ENCODE measurements at regions not wholly inside any gene's neighbourhood (a gene's known extent, or its start where the extent isn't known, plus 50 kb on each side); places are given as distances from the start of the nearest gene placed in this dataset.
"Not testable (repeated sequence)": the region's sequence is repeated elsewhere in the genome, so short reads cannot be mapped to it uniquely, and the experiment has no call there.

DNA sequence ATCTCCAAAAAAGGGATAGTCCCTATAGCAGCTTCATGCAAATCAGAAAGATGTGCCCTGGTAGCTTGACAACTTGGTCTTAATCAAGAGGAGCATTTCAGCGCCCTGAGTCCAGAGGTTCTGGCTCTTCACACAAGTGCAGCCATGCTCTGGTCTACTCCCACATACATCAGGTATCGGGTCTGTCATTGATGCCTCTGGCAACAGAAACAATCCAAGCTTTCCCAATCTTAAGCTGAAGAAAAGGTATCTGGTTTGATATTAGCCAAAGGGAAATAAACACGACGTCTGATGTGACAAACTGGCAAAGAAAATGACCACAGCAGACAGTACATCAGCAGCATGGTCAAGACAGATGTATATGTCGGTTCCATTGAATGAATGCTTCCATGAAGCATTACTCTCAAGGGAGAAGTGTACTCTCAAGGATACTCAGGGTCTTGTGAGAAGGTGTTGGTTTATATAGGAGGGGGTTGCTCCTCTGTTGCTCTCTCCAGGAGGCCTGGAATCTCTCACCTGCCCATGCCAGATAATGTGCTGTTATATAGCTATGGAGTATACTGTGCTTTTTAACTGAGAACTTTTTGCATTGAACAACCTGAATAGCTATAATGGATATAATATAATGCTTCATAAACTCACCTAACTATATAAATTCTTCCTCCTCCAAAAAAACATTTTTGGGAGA, 879.6 kb upstream of the PCDH10 start:
- DNase-seq, result no peak

DNA sequence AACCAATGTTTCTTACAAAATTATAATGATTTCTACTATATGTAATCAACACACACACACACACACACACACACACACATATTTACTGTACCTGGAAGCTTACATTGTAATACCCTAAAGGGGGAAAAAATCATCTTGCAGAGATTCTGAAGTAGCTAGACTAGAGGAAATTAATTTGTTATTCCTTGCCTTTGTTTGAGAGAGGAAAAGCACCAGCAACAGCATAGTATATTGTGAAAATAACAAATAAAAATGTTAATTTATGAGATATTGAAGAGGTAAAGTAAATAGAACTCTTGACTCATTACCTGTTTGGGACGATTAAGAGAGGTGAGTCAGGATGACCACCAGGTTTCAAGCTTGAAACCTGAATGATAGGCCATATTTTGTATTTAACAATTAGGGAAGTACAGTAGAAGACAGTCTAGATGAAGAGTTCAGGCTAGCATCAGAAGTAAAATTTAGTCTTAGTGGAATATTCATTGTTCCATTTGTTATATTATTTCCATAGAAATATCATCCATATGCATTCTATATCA, 873.4 kb upstream of the PCDH10 start:
- DNase-seq, result no peak

DNA sequence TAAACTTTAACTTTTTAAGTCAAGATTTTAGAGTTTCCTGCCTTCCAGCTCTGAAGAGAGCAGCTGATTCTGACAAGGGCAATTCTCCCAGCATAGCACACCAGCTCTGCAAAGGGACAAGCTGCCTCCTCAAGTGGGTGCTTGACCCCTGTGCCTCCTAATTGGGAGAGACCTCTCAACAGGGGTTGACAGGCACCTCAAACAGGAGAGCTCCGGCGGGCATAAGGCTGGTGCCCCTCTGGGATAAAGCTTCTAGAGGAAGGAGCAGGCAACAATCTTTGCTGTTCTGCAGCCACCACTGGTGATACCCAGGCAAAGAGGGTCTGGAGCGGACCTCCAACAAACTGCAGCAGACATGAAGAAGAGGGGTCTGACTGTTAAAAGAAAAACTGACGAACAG, 872.9 kb upstream of the PCDH10 start:
- no peak for DNase-seq

DNA sequence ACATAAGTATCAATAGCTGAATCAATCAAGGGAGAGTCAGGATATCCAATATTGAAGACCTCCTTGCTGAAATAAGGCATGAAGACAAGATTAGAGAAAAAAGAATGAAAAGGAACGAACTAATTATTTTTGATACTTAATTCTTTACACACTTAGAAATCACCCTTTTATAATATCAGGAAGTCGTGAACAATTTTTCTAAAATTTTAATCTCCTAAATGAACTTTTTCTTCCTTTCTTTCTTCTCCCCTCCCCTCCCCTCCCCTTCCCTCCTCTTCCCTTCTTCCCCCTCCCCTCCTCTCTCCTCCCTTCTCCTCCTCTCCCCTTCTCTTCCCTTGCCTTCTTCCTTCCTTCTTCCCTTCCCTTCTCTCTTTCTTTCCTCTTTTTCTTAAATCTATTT, 872.1 kb upstream of the PCDH10 start:
- no peak for DNase-seq

DNA sequence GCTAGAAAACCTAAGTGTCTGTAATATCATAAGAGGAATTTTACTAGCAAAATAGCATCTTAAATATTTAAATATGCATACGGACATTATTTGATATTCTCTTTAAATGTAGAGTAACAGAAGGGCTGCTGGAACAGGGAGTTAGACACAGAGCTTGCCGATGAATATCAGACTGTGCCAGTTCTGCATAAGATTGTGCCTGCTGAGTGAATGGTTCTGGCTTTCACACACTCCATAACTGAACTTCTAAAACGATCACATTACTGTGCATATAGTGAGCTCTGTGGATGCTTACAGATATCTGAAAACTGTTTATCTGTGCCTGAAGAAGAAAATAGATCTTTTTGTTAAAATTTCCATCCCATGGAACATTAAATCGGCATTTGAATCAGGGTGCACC, 867.4 kb upstream of the PCDH10 start:
- no peak for DNase-seq

DNA sequence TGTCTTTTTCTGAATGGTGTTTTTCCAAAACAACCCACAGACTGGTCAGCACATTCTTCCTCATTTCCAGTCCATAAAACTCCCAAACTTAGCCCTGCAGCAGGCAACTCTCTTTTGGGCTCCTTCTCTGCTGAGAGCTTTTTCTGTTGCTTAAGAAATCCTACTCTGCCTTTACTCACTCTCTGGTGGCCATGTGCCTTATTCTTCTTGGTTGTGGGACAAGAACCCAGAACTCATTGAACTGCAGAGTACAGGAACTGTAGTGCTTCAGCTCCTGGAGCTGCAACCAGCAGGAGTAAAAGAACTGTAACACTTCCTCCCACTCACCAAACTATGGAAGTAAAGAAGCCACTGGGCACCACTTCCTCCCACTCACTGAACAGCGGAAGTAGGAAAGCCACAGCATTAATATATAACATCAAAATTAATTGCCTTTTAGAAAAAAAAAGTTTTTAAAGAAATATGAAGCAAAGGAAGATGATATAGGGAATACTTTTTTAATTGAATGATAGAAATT, 864.1 kb upstream of the PCDH10 start:
- DNase-seq, result no peak

DNA sequence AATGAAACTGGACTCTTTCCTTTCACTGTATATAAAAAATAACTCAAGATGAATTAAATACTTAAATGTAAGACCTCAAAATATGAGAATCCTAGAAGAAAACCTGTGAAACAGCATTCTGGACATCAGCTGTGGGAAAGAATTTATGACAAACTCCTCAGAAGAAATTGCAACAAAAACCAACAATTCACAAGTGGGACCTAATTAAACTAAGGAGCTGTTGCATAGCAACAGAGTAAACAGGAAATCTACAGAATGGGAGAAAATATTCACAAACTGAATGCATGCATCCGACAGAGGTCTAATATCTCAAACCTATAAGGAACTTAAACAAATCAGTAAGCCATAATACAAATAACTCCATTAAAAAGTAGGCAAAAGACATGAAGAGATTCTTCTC, 851.7 kb upstream of the PCDH10 start:
- DNase-seq, result no peak

DNA sequence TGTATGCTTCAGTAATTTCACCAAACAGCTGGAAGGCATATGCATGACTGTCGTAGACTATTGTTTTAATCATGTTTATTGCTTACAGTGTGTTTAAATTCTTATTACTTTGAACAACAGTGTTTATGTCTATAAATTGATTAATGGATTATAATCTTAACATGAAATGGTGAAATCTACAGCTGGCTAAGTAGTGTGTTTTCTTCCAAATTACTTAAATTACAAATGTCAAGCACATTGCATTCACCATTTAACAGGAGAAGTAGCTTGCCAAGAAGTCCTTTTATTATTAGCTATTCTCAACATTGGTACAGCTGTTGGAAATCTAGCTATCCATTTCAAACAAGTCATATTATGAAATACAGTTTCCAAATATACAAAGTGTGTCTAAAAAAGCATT, 849.3 kb upstream of the PCDH10 start:
- no peak for DNase-seq

DNA sequence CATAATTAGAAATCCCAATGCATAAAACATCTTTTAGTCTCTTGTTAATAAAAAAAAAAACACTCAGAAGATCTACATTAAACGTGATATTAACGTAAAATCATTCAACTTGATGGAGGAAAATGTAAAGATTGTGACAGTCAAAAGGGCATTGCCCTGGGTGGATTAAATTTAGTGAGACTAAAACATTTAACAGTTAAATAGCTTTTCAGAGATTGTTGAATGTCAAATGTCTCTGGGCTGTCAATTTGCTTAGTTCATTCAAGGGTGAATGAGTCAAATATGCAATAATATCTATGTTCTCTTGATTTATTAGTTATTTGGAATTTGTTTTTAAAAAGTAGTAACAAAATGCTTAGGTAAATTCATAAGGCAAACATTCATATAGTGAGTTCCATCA, 836.6 kb upstream of the PCDH10 start:
- DNase-seq, result no peak

DNA sequence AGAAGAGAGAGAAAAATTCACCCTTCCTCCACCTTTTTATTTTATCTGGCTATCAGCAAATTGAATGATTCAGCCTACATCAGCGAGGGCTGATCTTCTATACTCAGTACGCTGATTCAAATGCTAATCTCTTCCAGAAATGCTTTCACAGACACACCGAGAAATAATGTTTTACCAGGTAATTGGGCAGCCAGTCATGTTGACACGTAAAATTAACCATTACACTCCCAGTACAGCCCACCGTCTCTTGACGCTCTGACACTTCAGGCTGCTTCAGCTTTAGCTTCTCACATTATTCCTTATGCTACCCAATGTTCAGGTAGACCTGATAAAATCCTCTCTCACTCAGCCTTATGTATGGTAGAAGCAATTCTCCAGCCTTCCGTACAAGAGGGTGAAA, 835.2 kb upstream of the PCDH10 start:
- no peak for DNase-seq

DNA sequence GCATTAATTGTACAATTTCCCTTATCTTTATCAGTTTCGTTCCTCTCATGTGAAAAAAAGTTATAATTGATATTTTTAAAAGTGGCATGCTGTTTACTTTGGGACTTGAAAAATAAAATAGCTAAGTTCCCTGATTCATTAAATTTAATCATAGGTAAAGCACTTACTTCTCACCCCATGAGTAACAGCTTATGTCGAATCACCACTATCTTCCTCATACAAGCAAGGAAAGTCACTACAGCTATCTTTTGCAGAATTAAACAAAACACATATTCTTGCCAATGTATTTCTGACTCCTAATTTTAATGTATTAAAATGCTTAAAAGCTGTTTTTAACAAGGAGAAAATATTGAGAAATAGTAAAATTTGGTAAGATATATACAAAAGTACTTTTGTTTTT, 832.4 kb upstream of the PCDH10 start:
- no peak for DNase-seq

DNA sequence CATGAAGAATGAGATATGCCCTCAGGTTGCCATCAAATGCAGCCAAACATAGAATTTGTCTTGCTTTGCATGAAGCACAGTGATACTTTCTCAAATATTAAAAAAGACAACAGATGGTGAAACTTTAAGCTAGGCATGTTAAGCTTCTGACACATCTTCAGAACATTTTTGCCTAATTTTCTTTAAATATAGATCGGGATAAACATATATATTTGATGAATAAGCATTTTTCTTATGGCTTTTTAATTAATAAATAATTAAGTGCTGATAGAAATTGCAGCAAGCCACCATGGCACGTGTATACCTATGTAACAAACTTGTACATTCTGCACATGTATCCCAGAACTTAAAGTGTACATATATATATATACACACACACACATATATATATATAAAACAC, 831.2 kb upstream of the PCDH10 start:
- DNase-seq, result no peak

DNA sequence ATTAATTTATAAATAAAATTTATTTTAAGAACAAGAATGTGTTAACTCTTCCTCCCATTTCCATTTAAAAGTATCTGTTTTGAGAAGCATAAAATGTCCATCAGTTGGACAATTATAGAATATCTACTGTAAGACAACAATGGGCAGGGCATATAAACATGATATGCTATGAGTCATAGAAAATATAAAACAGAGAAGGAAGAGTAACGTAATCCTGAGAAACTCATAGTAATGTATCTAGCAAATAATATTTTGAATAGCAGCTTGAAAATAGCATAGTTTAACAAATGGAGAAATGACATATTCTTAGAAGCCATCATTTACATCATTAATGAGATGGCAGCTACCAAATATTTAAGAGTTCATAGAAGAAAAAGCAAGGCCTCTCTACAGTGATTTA, 820.3 kb upstream of the PCDH10 start:
- no peak for DNase-seq

DNA sequence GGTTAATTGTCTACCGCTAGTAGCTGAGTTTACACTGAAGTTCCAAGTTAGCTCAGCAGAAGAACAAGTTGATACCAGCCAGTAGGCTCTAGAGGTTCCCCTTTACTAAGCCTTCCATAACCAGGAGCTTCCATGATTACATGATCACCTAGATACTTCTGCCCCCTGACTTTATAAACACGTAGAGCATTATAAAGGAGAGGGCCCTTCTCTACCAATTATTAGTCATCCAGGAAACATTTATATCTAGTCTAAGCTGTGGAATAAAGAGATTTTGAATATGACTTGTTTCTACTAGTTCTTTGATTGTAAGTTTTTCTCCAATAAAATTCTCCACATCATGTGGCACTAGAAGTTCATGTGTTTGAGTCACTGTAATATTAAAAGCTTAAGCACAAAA, 818.1 kb upstream of the PCDH10 start:
- no peak for DNase-seq

DNA sequence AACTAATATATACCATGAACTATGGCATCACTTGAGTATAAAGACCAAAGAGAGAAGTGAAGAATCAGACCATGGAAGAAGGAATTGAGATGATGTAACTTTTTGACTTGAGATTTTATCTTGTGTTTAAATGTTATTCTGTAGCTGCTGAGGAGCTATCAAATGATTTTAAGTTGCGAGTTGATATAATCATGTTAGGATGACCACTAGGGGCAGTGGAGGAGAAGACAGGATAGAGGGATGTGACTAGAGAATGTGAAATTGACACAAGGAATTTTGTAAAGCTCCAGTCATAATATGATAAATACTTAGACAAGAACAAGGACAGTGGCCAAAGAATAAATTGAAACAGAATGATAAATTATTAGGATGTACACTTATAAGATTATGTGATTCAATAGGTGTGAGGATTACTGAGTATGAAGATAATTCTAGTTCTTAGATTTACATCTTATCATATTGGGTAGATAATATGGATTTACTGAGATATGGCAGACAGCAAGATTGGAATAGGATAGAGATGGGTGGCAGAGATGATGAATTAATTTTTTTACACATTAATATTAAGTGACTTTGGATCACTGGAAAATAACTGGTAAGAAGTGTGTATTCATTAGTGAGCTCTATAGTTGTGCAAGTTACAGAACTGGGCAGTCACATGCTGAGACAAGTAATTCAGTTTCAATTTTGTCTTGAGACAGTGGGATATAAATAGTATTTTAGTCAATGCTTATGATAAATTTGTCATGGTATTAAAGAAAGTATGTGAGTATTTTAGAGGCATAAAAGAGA, 816.0 kb upstream of the PCDH10 start:
- DNase-seq, result no peak

DNA sequence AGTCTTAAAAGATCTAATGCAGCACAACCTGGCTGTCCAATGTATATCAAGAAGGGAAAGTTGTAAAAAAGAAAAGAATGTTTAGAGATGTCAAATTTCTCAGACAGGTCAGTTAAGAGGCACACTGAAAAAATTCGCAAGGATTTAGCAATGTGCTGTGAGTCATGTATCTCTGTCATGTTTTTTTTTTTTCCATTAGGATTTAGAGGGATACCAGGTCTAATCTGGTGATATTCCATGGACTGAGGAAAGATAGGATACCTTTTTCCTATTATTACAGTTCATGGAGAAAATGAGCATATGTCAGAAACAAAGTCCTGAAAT, 815.4 kb upstream of the PCDH10 start:
- DNase-seq, result no peak

DNA sequence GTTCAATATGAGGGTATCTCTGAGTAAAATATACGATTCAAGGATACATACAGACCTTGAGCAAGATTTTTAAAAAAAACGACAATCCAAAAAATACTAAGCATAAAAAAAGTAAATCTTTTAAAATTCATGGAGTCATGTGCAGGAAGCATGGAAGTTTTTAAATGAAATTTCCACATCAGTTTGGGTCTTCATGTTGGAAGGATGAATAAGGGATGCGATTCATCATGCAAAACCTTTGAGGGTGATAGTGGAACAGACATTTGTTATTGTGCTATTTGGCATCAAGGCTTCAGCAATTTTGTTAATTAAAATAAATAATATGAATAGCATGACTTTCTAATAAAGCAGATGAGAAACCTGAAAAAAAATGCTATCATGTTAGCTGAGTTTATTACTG, 815.0 kb upstream of the PCDH10 start:
- no peak for DNase-seq

DNA sequence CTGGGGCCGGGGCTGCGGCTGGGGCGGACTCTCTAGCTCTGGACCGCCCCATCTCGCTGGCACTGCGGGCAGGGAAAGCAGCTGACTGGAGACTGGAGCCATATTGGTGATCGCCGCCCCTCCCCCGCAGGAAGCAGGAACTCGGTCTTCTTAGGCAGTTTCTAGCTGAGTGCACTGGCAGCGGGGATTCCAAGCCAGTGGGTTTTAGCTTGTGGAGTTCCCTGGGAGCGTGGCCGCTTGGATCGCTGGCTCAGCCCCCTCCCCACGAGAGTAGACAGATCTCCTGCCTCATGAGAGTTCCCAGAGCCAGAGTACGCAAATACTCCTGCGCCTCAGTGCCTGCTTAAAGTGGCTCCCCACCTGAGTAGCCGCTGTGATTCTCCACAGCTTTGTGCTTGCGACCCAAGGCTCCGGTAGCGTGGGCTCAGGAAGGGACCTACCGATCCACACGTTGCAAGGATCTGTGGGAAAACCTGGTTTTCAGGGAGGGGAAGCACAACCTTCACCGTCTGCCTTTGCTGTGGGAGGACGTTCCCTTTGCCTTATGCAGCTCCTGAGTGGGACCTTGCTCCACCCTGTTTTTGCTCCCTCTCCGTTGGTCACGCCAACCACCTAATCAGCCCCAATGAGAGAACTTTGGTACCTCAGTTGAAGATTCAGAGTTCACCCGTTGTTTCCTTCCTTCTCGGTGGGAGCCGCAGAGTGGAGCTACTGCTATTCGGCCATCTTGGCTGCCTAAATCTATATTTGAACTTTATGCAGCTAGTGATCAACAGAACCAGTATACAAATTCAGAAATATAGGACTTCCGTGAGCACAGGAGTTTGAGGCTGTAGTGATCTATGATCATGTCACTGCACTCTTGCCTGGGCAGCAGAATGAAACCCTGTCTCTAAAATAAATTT, 803.9 kb upstream of the PCDH10 start:
- DNase-seq, result peak; percentile 53

DNA sequence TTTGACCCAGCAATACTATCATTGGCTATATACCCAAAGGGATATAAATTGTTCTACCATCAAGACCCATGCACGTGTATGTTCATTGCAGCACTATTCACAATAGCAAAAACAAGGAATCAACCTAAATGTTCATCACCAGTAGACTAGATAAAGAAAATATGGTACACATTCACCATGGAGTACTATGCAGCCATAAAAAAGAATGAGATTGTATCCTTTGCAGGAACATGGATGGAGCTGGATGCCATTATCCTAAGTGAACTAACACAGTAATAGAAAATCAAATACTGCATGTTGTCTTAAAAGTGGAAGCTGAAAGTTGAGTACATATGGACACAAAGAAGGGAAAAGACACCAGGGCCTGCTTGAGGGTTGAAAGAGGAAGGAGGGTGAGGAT, 803.1 kb upstream of the PCDH10 start:
- no peak for DNase-seq

DNA sequence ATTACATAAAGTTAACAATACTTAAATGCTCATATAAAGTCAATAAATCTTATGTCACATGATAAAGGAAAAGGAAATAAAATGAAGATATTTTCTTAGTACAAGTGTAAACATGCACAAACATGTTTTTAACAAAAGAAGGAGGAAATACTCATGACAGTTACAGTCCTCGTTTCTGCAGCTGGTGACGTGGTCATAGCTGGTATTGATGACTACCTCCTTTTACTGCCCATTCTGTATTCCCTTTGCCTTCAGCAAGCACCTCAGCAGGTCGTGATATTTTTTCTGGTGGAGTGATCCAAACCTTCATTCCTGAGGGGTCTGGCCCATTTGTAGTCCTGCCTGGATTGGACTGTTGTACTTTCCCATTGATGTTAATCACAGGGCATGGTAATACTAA, 797.5 kb upstream of the PCDH10 start:
- DNase-seq, result not testable (repeated sequence)

DNA sequence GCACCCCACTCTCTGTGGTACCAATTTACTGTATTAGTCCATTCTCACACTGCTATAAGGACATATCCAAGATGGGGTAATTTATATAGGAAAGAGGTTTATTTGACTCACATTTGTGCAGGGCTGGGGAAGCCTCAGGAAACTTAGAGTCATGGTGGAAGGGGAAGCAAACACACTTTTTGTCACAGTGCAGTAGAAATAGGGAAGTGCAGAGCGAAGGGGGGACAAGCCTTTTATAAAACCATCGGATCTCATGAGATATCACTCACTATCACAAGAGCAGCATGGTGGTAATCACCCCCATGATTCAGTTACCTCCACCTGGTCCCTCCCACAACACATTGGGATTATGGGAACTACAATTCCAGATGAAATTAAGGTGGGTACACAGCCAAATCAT, 766.9 kb upstream of the PCDH10 start:
- no peak for DNase-seq

DNA sequence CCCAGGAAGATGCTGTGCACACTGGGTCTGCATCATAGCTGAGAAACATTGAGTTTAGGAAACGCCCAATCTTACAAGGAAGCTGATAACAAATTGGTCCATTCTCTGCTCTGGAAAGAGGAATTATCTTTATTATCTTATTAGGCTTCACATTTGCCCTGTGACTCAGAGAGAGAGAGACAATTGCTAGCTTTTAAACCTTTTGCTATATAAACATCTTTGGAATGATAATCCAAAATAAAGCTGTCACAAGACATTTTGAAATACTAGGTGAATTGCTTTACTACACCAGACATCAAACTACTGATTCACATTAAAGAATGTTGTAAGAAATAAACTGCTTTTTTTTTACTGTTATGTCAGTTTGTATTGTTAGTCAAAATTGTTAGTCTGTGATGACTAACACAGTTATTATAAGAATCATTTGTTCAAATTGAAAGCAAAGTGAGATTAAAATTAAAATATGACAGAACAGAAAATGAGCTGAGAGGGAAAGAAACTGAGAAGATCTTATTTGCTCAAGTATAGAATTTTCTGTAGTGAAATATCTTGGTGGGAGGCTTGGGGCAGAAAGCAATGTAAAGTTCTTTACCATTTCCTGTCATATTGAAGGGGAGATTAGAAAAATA, 765.4 kb upstream of the PCDH10 start:
- DNase-seq, result no peak

DNA sequence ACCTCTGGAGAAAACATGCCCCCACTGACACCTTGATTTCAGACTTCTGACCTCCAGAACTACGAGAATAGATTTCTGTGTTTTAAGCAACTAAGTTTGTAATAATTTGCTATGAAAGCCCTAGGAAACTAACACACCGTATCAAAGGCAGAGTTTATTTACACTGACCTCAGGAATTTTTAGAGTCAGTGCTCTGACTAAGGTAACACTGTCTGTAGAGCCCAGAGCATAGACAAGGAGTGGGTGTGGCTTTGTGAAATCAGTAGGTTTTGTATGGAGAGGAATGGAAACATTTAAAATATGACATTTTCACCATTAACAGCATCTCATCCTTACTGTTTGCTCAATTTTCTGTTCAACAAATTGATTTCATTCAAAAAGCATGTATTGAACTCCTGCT, 764.4 kb upstream of the PCDH10 start:
- no peak for DNase-seq

All from NCI-H774 (cell line).